A549 (cell line): ENCODE measurements at regions not wholly inside any gene's neighbourhood (a gene's known extent, or its start where the extent isn't known, plus 50 kb on each side); places are given as distances from the start of the nearest gene placed in this dataset.
"Not testable (repeated sequence)": the region's sequence is repeated elsewhere in the genome, so short reads cannot be mapped to it uniquely, and the experiment has no call there.

Source experiments
- BCL3 ChIP-seq: fragments of >200 bp; sonication (Bioruptor Twin); formaldehyde crosslinking; IDR thresholded peaks from 3 replicates; pipeline ENCODE4 v1.6.1; 2016
- BHLHE40 ChIP-seq: IDR thresholded peaks from 2 replicates; pipeline ENCODE4 v1.6.1; 2012; ENCODE audit warnings: low read depth, low read length, inconsistent platforms
- FOSL2 ChIP-seq, 2 experiments: fragments of 450-650 bp in 1 of 2; fragments of >200 bp in 1 of 2; sonication (Bioruptor Twin) in 1 of 2; formaldehyde crosslinking; IDR thresholded peaks; 2 replicates each; pipeline versions ENCODE4 v1.5.0 to v1.6.1; 2016 to 2020; ENCODE audit warnings: mild to moderate bottlenecking in 1 of 2, moderate library complexity in 1 of 2
- JUN ChIP-seq, 2 experiments: fragments of >200 bp; sonication (Bioruptor Twin); formaldehyde crosslinking; IDR thresholded peaks; 2 replicates in 1 of 2; 3 replicates in 1 of 2; pipeline ENCODE4 v1.6.1; 2016 to 2017
- KDM5A ChIP-seq: fragments of 200-600 bp; sonication (generic); IDR thresholded peaks from 2 replicates; pipeline ENCODE4 v1.6.1; 2016; ENCODE audit warnings: antibody characterized with exemption, mild to moderate bottlenecking
- MAZ ChIP-seq: fragments of 150-350 bp; IDR thresholded peaks from 2 replicates; pipeline ENCODE4 v1.6.1; 2014; ENCODE audit warnings: antibody characterized with exemption, low read depth, low read length, borderline replicate concordance
- NPAS2 ChIP-seq: fragments of 250-450 bp; sonication (Bioruptor Pico); IDR thresholded peaks from 2 replicates; pipeline ENCODE4 v1.8.0; 2022; ENCODE audit warnings: mild to moderate bottlenecking, moderate library complexity, borderline replicate concordance
- POLR2A ChIP-seq: IDR thresholded peaks from 2 replicates; pipeline ENCODE4 v1.6.1; 2012; ENCODE audit warnings: mild to moderate bottlenecking, low read length
- RCOR1 ChIP-seq: fragments of 150-350 bp; IDR thresholded peaks from 2 replicates; pipeline ENCODE4 v1.6.1; 2014; ENCODE audit warnings: antibody characterized with exemption, low read length, low read depth
- TF ChIP-seq, protein P1 (sequence below): fragments of >200 bp; sonication (Bioruptor Twin); formaldehyde crosslinking; IDR thresholded peaks from 3 replicates; pipeline ENCODE4 v1.5.1; 2016

GRCh38 chr7:63577066-63577465 is 421.6 kb upstream of the ZNF722 start:
- not testable (repeated sequence) for TF ChIP-seq BHLHE40; BCL3; MAZ; JUN (IDR thresholded peaks at IDR 0.05); POLR2A; KDM5A; RCOR1; NPAS2 (CRISPR knock-in tag); FOSL2 (IDR thresholded peaks at IDR 0.05); FOSL2 (CRISPR knock-in tag; IDR thresholded peaks at IDR 0.05)
- TF ChIP-seq, protein P1, sequence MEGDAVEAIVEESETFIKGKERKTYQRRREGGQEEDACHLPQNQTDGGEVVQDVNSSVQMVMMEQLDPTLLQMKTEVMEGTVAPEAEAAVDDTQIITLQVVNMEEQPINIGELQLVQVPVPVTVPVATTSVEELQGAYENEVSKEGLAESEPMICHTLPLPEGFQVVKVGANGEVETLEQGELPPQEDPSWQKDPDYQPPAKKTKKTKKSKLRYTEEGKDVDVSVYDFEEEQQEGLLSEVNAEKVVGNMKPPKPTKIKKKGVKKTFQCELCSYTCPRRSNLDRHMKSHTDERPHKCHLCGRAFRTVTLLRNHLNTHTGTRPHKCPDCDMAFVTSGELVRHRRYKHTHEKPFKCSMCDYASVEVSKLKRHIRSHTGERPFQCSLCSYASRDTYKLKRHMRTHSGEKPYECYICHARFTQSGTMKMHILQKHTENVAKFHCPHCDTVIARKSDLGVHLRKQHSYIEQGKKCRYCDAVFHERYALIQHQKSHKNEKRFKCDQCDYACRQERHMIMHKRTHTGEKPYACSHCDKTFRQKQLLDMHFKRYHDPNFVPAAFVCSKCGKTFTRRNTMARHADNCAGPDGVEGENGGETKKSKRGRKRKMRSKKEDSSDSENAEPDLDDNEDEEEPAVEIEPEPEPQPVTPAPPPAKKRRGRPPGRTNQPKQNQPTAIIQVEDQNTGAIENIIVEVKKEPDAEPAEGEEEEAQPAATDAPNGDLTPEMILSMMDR: not testable (repeated sequence)
